Hippocampal formation (tissue), 2 donors: ENCODE measurements at regions not wholly inside any gene's neighbourhood (a gene's known extent, or its start where the extent isn't known, plus 50 kb on each side); places are given as distances from the start of the nearest gene placed in this dataset.

Experiments used
- DNase-seq, 2 donors: peaks; one replicate each; lab custom pipeline; 2025; lab: John Stamatoyannopoulos, UW

DNA sequence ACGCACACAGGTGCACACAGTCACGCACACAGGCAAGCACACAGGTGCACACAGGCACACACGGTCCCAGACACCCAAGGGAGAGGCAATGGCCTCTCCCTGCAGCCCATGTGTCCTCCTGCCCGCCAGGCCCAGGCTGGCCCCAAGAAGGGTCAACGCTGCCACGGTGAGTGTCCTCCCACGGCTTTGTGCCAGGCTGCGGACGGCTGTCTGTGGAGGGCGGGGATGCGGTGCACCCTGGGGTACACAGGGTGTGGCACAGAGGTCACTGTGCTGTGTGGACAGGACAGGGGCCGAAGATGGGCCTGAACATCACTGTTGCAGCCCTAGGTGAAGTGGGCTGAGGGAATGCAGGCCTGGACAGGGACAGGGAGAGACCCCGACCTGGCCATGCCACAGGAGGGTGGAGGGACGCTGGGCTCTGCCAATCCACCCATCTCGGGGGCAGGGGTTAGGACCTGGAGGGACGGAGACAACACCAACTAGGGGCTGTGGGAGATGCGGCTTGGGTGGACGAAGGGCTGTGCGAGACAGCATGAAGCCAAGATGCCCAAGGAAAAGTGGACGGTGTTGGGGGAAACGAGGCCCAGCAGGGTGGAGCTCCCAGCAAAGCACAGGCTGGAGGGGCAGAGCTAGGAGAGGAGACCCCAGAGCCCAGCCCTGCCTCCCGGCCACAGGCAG, 523.8 kb downstream of the BRD1 start:
- DNase-seq: no peak

DNA sequence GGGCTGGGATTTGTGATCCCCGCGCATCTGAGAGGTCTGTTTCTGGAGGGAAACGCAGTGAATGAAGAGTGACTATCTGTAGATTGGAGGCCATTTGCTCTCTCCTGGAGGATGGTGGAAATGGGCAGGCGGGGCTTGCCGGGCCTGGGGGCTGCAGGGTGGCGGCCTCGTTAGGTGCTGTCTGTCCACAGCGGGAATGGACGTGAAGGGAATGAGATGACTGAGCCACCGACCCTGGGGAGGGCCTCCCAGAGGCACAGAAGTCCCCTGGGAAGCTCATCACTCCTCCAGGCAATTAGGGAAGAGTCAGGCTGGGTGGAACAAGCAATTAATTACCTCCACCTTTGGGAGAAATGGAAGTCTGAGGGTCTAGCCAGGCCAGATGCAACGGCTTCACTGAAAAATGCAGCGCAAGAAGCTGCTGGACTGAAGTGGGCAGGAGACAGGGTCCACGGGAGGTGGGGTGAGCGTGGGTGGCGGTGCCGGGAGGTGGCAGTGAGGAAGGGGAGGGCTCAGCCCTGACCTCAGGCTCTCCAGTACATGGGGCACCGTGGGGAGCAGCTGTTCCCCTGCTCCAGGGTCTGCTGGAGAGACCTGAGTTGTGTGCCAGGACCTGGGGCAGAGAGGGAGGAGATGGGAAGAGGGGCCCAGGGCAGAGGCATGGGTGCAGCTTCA, 524.5 kb downstream of the BRD1 start:
- DNase-seq: no peak

DNA sequence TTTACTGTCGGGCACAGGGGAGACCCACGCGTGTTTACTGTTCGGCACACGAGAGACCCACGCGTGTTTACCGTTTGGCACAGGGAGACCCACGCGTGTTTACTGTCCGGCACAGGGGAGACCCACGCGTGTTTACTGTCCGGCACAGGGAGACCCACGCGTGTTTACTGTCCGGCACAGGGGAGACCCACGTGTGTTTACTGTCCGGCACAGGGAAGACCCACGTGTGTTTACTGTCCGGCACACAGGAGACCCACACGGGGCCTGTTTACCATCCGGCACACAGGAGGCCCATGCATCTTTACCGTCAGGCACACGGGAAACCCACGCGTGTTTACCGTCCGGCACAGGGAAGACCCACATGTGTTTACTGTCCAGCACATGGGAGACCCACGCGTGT, 525.1 kb downstream of the BRD1 start:
- no peak for DNase-seq

DNA sequence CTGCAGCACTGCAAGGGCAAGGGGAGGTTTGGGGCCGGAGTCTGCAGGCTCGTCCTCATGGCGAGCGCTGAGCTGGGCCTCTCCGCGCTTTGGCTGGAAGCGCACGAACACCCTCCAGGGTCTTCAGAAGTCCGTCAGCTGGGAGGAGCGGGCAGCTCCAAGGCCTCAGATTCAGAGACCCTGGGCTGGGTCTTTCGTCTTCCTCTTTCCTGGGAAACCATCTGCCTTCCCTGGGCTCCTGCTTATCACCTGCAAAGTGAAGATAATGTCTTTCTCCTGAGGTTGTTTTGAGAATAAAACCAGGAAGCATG, 525.6 kb downstream of the BRD1 start:
- DNase-seq: no peak

- DNase-seq: no peak
Observed at GRCh38 chr22:49301398-49302149, 526.1 kb downstream of the BRD1 start.

GRCh38 chr22:49300951-49301397, 526.7 kb downstream of the BRD1 start:
- DNase-seq: no peak

DNA sequence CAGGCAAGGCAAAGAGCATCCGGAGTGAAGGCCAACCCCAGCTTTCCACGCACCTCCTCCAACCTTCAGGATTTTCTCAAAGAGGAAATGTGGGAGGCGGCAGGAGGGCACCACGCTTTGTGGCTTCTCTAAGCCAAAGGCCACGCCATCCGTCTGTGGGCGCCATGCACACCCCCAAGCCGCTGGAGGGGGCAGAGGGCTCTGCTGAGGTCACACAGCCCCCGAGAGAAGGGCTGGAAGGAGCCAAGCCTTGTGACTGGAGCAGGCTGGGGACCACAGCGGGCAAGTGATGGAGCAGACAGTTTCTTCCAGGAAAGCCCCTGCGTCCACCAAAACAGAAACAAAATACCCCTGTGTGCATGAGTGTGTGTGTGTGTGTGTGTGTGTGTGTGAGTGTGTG, 527.4 kb downstream of the BRD1 start:
- DNase-seq: no peak

DNA sequence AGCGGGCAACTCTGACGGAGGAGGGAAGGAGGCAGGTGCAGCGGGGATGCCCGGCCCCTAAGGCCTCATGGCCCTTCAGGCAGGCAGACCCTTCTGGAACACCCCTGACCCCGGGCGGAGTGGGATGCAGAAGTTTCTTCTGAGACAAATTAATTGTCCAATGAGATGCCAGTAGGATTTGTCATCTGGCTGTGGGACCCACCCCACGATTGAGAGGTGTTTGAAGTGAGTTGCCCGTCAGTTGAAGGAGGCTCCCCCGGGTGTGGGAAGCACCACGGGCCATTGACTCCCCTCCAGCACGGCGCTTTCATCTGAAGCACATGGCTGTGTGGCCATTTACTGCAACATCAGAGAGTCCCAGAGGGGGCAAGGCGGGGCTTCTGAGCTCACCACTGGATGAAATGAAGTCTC, 527.8 kb downstream of the BRD1 start:
- DNase-seq: no peak

- no peak for DNase-seq
Observed at GRCh38 chr22:49298834-49299750, 528.6 kb downstream of the BRD1 start.

GRCh38 chr22:49297871-49298721, 529.6 kb downstream of the BRD1 start:
- DNase-seq: no peak

DNA sequence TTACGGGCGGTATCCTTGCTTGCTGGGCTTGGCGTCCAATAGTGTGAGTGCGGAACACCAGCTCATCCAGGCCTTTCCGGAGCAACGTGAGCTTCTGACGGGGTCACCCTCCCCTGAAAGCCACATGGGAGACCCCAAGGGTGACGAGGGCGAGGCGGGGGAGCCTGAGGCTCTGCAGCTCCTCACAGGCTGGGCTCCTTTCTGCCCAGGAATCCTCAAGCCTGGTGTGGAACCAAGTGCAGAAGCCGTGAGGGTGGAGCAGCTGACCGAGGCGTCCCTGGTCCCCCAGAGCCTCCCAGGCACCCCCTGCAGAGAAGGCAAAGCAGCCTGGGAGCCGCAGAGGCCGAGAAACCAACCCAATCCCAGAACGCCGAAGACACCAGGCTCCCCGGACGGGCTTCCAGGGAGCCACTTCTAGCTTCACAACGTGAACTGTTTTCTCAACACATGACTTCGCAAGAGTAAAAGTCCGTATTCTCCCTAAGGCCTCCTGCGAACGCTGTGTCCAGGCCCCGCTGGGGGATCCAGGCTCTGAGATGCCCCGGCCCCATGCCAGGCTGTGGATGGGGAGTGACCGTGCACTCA, 530.3 kb downstream of the BRD1 start:
- no peak for DNase-seq

GRCh38 chr22:49296561-49296960, 531.1 kb downstream of the BRD1 start:
- no peak for DNase-seq

- DNase-seq: no peak
Observed at GRCh38 chr22:49295851-49296560, 531.7 kb downstream of the BRD1 start.

- DNase-seq: no peak
Observed at GRCh38 chr22:49295465-49295743, 532.3 kb downstream of the BRD1 start.

- DNase-seq: no peak
Observed at GRCh38 chr22:49294656-49295464, 532.8 kb downstream of the BRD1 start.

GRCh38 chr22:49292909-49293308, 534.8 kb downstream of the BRD1 start:
- no peak for DNase-seq

DNA sequence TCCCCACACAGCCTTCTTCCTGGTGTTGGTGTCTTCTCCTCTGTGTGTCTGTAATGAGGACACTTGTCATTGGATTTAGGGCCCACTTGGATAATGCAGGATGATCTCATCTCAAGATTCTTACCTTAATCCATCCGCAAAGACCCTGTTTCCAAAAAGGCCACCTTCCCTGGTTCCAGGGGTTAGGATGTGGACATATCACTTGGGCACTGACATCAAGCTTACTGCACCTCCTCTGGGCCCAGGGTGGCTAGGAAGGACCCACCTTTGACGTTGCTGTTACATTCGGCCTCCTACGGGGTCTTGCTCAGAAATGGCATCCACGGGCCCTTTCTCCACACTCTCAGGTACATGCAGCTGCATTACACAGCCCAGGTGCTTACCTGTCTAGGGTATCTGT, 535.9 kb downstream of the BRD1 start:
- no peak for DNase-seq

DNA sequence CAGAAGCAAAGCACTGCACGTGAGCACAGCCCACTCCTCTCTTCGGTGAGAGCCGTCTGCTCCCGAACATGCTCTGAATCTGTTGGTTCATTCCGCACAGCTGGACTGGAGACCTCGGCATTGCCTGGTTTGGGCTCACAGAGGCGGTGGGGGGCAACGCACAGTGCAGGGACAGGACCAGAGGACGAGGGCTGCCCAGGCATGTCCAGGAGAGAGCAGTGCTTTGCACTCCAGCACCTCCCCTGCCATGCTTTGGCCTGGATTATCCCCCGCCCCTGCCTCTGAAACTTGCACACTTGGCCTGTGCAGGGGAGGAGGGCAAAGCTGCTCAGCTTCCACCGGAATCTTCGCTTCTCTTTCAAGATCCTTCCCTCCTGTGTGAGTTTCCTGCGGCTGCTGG, 536.5 kb downstream of the BRD1 start:
- DNase-seq: no peak

- DNase-seq: no peak
Observed at GRCh38 chr22:49290711-49291110, 537.0 kb downstream of the BRD1 start.
